GM12872 (cell line): ENCODE measurements at regions not wholly inside any gene's neighbourhood (a gene's known extent, or its start where the extent isn't known, plus 50 kb on each side); places are given as distances from the start of the nearest gene placed in this dataset.

ENCODE experiments used
- CTCF ChIP-seq: IDR thresholded peaks from 3 replicates; pipeline ENCODE4 v1.5.1; 2011; ENCODE audit warnings: low read depth, mild to moderate bottlenecking, low read length, moderate library complexity; ENCODE audit not compliant: insufficient read depth

GRCh38 chr5:130549884-130550561, 615.0 kb downstream of the HINT1 start:
- no peak for TF ChIP-seq CTCF

GRCh38 chr5:130546211-130546610, 618.8 kb downstream of the HINT1 start:
- TF ChIP-seq CTCF = no peak

GRCh38 chr5:130545291-130545690, 619.8 kb downstream of the HINT1 start:
- TF ChIP-seq CTCF = no peak

GRCh38 chr5:130541617-130542221, 623.3 kb downstream of the HINT1 start:
- no peak for TF ChIP-seq CTCF

- no peak for TF ChIP-seq CTCF
Measured at GRCh38 chr5:130536691-130537090, 628.4 kb downstream of the HINT1 start.

GRCh38 chr5:130532786-130533185, 628.5 kb downstream of the CHSY3 start:
- TF ChIP-seq CTCF = no peak

GRCh38 chr5:130529511-130530485, 625.5 kb downstream of the CHSY3 start:
- TF ChIP-seq CTCF = no peak
